NCI-H1436 (cell line): ENCODE measurements at regions not wholly inside any gene's neighbourhood (a gene's known extent, or its start where the extent isn't known, plus 50 kb on each side); places are given as distances from the start of the nearest gene placed in this dataset.
"Not testable (repeated sequence)": the region's sequence is repeated elsewhere in the genome, so short reads cannot be mapped to it uniquely, and the experiment has no call there.

Experiments used
- DNase-seq: peaks from one replicate; lab custom pipeline; 2025; lab: John Stamatoyannopoulos, UW

GRCh38 chr10:59037506-59037905 is 138.9 kb upstream of the PHYHIPL start:
- no peak for DNase-seq

GRCh38 chr10:59043358-59043757 is 133.1 kb upstream of the PHYHIPL start:
- not testable (repeated sequence) for DNase-seq

GRCh38 chr10:59047180-59047579 is 129.3 kb upstream of the PHYHIPL start:
- peak; percentile 33 for DNase-seq

GRCh38 chr10:59047957-59048618 is 128.4 kb upstream of the PHYHIPL start:
- no peak for DNase-seq

GRCh38 chr10:59053502-59053901 is 122.9 kb upstream of the PHYHIPL start:
- not testable (repeated sequence) for DNase-seq

GRCh38 chr10:59055045-59055444 is 121.4 kb upstream of the PHYHIPL start:
- no peak for DNase-seq

GRCh38 chr10:59057345-59057744 is 119.1 kb upstream of the PHYHIPL start:
- DNase-seq: no peak

GRCh38 chr10:59060852-59061251 is 115.6 kb upstream of the PHYHIPL start:
- DNase-seq: no peak

GRCh38 chr10:59063491-59063890 is 113.0 kb upstream of the PHYHIPL start:
- DNase-seq: no peak

- no peak for DNase-seq
Observed at GRCh38 chr10:59064080-59064692, 112.3 kb upstream of the PHYHIPL start.

- no peak for DNase-seq
Observed at GRCh38 chr10:59064759-59065539, 111.5 kb upstream of the PHYHIPL start.

- no peak for DNase-seq
Observed at GRCh38 chr10:59068581-59069191, 107.8 kb upstream of the PHYHIPL start.

- DNase-seq: no peak
Observed at GRCh38 chr10:59072038-59072437, 104.4 kb upstream of the PHYHIPL start.

GRCh38 chr10:59073456-59074053 is 102.9 kb upstream of the PHYHIPL start:
- no peak for DNase-seq

GRCh38 chr10:59075576-59075975 is 100.9 kb upstream of the PHYHIPL start:
- no peak for DNase-seq

GRCh38 chr10:59077855-59078254 is 98.6 kb upstream of the PHYHIPL start:
- DNase-seq: no peak

GRCh38 chr10:59078978-59079377 is 97.5 kb upstream of the PHYHIPL start:
- no peak for DNase-seq

- no peak for DNase-seq
Observed at GRCh38 chr10:59079386-59080226, 96.8 kb upstream of the PHYHIPL start.

- no peak for DNase-seq
Observed at GRCh38 chr10:59082249-59082648, 94.2 kb upstream of the PHYHIPL start.

- DNase-seq: no peak
Observed at GRCh38 chr10:59085054-59085453, 91.4 kb upstream of the PHYHIPL start.
